Fibroblast of lung (primary cell): ENCODE measurements at regions not wholly inside any gene's neighbourhood (a gene's known extent, or its start where the extent isn't known, plus 50 kb on each side); places are given as distances from the start of the nearest gene placed in this dataset.

ENCODE experiments used
- DNase-seq, 2 donors: peaks; one replicate each; pipeline versions ENCODE4 v3.0.0 to v3.0.0-alpha.2; 2010; ENCODE audit warnings: low read depth in 2 of 2
- H2AFZ ChIP-seq: 2 replicates; pipeline ENCODE4 v1.5.1; 2012; ENCODE audit warnings: low read length, control low read depth, inconsistent platforms
- H3K27ac ChIP-seq: 2 replicates; pipeline ENCODE4 v1.5.1; 2011; ENCODE audit warnings: low read length, control low read depth; ENCODE audit not compliant: insufficient read depth
- H3K27me3 ChIP-seq: 2 replicates; pipeline ENCODE4 v1.5.1; 2011; ENCODE audit warnings: mild to moderate bottlenecking, low read length; ENCODE audit not compliant: control insufficient read depth, insufficient read depth
- H3K36me3 ChIP-seq: 2 replicates; pipeline ENCODE4 v1.5.1; 2011; ENCODE audit warnings: low read length; ENCODE audit not compliant: control insufficient read depth, insufficient read depth
- H3K4me1 ChIP-seq: 2 replicates; pipeline ENCODE4 v1.5.1; 2011; ENCODE audit warnings: low read length; ENCODE audit not compliant: control insufficient read depth, insufficient read depth; ENCODE audit errors: extremely low read depth
- H3K4me2 ChIP-seq: 2 replicates; pipeline ENCODE4 v1.5.1; 2011; ENCODE audit warnings: low read length, control low read depth; ENCODE audit not compliant: insufficient read depth; ENCODE audit errors: extremely low read depth
- H3K4me3 ChIP-seq, 4 experiments: fragments of 200-600 bp in 1 of 4; sonication (generic) in 1 of 4; replicated peaks in 1 of 4; 2 replicates each; pipeline ENCODE4 v1.5.1; 2011 to 2016; ENCODE audit warnings: low read length in 4 of 4, low read depth in 3 of 4, mild to moderate bottlenecking in 3 of 4, control low read depth in 2 of 4, inconsistent platforms in 1 of 4, mixed read lengths in 1 of 4; ENCODE audit not compliant: insufficient read depth in 1 of 4; ENCODE audit errors: control extremely low read depth in 1 of 4
- H3K79me2 ChIP-seq: 2 replicates; pipeline ENCODE4 v1.5.1; 2012; ENCODE audit warnings: mild to moderate bottlenecking, low read length, inconsistent platforms; ENCODE audit not compliant: control insufficient read depth, insufficient read depth
- H3K9ac ChIP-seq: 2 replicates; pipeline ENCODE4 v1.5.1; 2011; ENCODE audit warnings: mild to moderate bottlenecking, low read length, control low read depth; ENCODE audit not compliant: insufficient read depth
- H3K9me3 ChIP-seq: 2 replicates; pipeline ENCODE4 v1.5.1; 2012; ENCODE audit warnings: low read depth, low read length; ENCODE audit not compliant: control insufficient read depth, insufficient read depth
- H4K20me1 ChIP-seq: 2 replicates; pipeline ENCODE4 v1.5.1; 2011; ENCODE audit warnings: low read length; ENCODE audit not compliant: control insufficient read depth, insufficient read depth; ENCODE audit errors: extremely low read depth
- EZH2 ChIP-seq: IDR thresholded peaks from 2 replicates; pipeline ENCODE4 v1.5.1; 2012; ENCODE audit warnings: low read length, control low read depth, mild to moderate bottlenecking; ENCODE audit errors: missing control alignments
- TF ChIP-seq, protein P1 (sequence below), 2 donors: IDR thresholded peaks in 1 of 2; conservative IDR thresholded peaks in 1 of 2; 1 replicate in 1 of 2; 2 replicates in 1 of 2; pipeline ENCODE4 v1.5.1; 2011 to 2012; ENCODE audit warnings: low read length in 2 of 2, control low read depth in 1 of 2, inconsistent platforms in 1 of 2, low read depth in 1 of 2, mild to moderate bottlenecking in 1 of 2

DNA sequence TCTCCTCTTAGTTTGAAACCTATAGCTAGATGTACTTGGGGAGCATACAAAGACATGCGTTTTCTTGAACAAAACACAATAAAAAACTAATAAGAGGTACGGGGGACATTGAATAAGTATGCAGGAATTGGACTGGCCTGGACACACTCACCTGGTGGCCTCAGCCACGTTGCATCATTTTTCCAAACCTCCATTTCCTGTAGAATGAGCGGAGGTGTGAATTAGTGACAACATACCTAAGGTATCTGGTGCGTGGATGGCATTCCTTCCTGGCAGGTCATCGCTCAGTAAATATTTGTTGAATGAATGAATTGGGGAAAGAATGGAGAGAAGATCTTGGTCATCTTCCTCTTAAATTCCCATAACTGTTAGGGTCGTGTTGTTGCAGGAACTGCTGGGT is 103.2 kb upstream of the CTBP2 start:
- Histone ChIP-seq H3K36me3 (no peaks in the 10 kb centered on the region), H3K4me1 (no peaks in the 10 kb centered on the region), H3K4me2 (no peak overlapping the region), H3K9me3 (no peaks in the 10 kb centered on the region), H3K27ac (no peak overlapping the region), H3K79me2 (no peaks in the 10 kb centered on the region), H3K9ac (no peak overlapping the region), H3K27me3 (no peaks in the 10 kb centered on the region), H3K4me3 (no peak overlapping the region), H2AFZ (no peak overlapping the region), H4K20me1 (no peaks in the 10 kb centered on the region)
- peak in 1 of 2 donors; percentile 75 for DNase-seq
- TF ChIP-seq, protein P1, sequence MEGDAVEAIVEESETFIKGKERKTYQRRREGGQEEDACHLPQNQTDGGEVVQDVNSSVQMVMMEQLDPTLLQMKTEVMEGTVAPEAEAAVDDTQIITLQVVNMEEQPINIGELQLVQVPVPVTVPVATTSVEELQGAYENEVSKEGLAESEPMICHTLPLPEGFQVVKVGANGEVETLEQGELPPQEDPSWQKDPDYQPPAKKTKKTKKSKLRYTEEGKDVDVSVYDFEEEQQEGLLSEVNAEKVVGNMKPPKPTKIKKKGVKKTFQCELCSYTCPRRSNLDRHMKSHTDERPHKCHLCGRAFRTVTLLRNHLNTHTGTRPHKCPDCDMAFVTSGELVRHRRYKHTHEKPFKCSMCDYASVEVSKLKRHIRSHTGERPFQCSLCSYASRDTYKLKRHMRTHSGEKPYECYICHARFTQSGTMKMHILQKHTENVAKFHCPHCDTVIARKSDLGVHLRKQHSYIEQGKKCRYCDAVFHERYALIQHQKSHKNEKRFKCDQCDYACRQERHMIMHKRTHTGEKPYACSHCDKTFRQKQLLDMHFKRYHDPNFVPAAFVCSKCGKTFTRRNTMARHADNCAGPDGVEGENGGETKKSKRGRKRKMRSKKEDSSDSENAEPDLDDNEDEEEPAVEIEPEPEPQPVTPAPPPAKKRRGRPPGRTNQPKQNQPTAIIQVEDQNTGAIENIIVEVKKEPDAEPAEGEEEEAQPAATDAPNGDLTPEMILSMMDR (conservative IDR thresholded peaks at IDR 0.05 in 1 of 2, IDR thresholded peaks at IDR 0.05 in 1 of 2; ENCODE audit: low read depth in 1 of 2, low read length in 2 of 2), result no peak
- no peak for TF ChIP-seq EZH2

DNA sequence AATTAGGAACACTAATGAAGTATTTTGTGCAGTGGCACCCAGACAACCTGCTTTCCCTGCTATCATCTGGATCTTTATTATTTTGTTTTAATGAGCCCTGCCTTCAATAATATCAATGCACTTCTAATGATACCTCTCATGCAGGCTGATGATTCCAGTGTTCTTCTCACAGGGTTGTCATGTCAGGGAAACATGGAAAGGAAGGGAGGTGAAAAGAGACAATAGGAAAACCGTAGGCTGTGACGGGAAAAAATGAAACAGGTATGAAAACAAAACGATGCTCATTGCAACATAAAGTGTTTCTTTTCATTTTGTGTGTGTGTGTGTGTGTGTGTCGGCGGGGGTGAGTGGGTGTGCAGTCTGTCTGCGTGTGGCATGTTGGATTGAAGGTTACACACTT is 102.6 kb upstream of the CTBP2 start:
- Histone ChIP-seq H3K36me3 (no peaks in the 10 kb centered on the region), H2AFZ (no peak overlapping the region), H3K4me1 (no peaks in the 10 kb centered on the region), H3K27me3 (no peaks in the 10 kb centered on the region), H3K4me3 (no peak overlapping the region), H4K20me1 (no peaks in the 10 kb centered on the region), H3K9me3 (no peaks in the 10 kb centered on the region), H3K79me2 (no peaks in the 10 kb centered on the region), H3K9ac (no peak overlapping the region), H3K4me2 (no peak overlapping the region), H3K27ac (no peak overlapping the region)
- no peak for DNase-seq
- TF ChIP-seq EZH2, result no peak
- TF ChIP-seq, protein P1 (conservative IDR thresholded peaks at IDR 0.05 in 1 of 2, IDR thresholded peaks at IDR 0.05 in 1 of 2; ENCODE audit: low read depth in 1 of 2, low read length in 2 of 2), result no peak

DNA sequence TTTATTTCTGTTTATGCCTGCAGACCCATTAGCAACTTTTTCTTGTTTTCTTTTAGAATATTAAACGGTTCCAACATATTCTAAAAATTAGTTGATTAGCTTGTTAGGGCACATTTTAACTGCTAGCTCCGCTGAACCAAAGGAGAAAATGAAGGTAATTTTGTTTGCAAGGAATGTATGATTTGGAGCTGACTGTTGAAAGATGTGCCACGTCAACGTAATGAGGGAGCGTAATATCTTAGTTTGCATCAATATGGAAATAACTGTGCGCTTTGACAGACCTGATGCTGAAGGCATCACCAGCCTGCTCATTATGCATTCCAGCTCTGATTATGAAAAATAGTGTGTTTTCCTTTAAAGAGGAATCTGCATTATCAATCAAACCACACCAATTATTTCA is 102.0 kb upstream of the CTBP2 start:
- Histone ChIP-seq H4K20me1 (no peaks in the 10 kb centered on the region), H3K4me3 (no peak overlapping the region), H3K9me3 (no peaks in the 10 kb centered on the region), H3K36me3 (no peaks in the 10 kb centered on the region), H3K27ac (no peak overlapping the region), H3K79me2 (no peaks in the 10 kb centered on the region), H2AFZ (no peak overlapping the region), H3K4me1 (no peaks in the 10 kb centered on the region), H3K4me2 (no peak overlapping the region), H3K27me3 (no peaks in the 10 kb centered on the region), H3K9ac (no peak overlapping the region)
- no peak for TF ChIP-seq EZH2
- TF ChIP-seq, protein P1 (conservative IDR thresholded peaks at IDR 0.05 in 1 of 2, IDR thresholded peaks at IDR 0.05 in 1 of 2; ENCODE audit: low read depth in 1 of 2, low read length in 2 of 2), result no peak
- DNase-seq, result no peak
